DMS153 treated with DMSO at 0.1 percent for 48 hours (cell line): ENCODE measurements at regions not wholly inside any gene's neighbourhood (a gene's known extent, or its start where the extent isn't known, plus 50 kb on each side); places are given as distances from the start of the nearest gene placed in this dataset.

Experiments used
- DNase-seq: peaks from one replicate; lab custom pipeline; 2025; ENCODE audit not compliant: unreplicated experiment; lab: John Stamatoyannopoulos, UW

- DNase-seq = no peak
Observed at GRCh38 chr9:105193560-105193959, 50.9 kb upstream of the SLC44A1 start.

GRCh38 chr9:105194234-105194633 is 50.2 kb upstream of the SLC44A1 start:
- no peak for DNase-seq
